ENCODE measurements at regions not wholly inside any gene's neighbourhood (a gene's known extent, or its start where the extent isn't known, plus 50 kb on each side); places are given as distances from the start of the nearest gene placed in this dataset.

GRCh38 chr3:124138148-124138547 lies 146.2 kb upstream of the ROPN1 start:
- TF ChIP-seq CTCF (IDR thresholded peaks at IDR 0.05; ENCODE audit: low read depth, low read length), result no peak
- DNase-seq (ENCODE audit: extremely low read depth, low read depth), result no peak

GRCh38 chr3:124140746-124141145 lies 148.8 kb upstream of the ROPN1 start:
- TF ChIP-seq CTCF (IDR thresholded peaks at IDR 0.05; ENCODE audit: low read depth, low read length), result no peak

GRCh38 chr3:124142389-124142970 lies 150.6 kb upstream of the ROPN1 start:
- TF ChIP-seq CTCF (IDR thresholded peaks at IDR 0.05; ENCODE audit: low read depth, low read length), result no peak
- DNase-seq (ENCODE audit: extremely low read depth, low read depth), result no peak

More at GRCh38 chr3:124140746-124141145, 148.8 kb upstream of the ROPN1 start:
- DNase-seq (ENCODE audit: extremely low read depth, low read depth), result no peak

- DNase-seq (ENCODE audit: extremely low read depth, low read depth), result no peak
- TF ChIP-seq CTCF (IDR thresholded peaks at IDR 0.05; ENCODE audit: low read depth, low read length), result no peak
These were observed 151.1 kb upstream of the ROPN1 start for GRCh38 chr3:124143047-124143446.

- no peak for TF ChIP-seq CTCF (IDR thresholded peaks at IDR 0.05; ENCODE audit: low read depth, low read length)
- DNase-seq (ENCODE audit: extremely low read depth, low read depth), result no peak
These were observed 152.3 kb upstream of the ROPN1 start for GRCh38 chr3:124144035-124144814.

- DNase-seq (ENCODE audit: extremely low read depth, low read depth), result no peak
- TF ChIP-seq CTCF (IDR thresholded peaks at IDR 0.05; ENCODE audit: low read depth, low read length), result no peak
These were observed 155.5 kb upstream of the ROPN1 start for GRCh38 chr3:124147429-124147828.

- no peak for TF ChIP-seq CTCF (IDR thresholded peaks at IDR 0.05; ENCODE audit: low read depth, low read length)
- DNase-seq (ENCODE audit: extremely low read depth, low read depth), result no peak
These were observed 156.0 kb upstream of the ROPN1 start for GRCh38 chr3:124147946-124148345.
